B cell (primary cell): ENCODE measurements at regions not wholly inside any gene's neighbourhood (a gene's known extent, or its start where the extent isn't known, plus 50 kb on each side); places are given as distances from the start of the nearest gene placed in this dataset.

Experiments used
- ATAC-seq: fragments of 200-7000 bp; cut with Tn5 transposase; one replicate; pipeline ENCODE4 v1.10.0; 2021; ENCODE audit warnings: low read depth, mild to moderate bottlenecking, moderate number of reproducible peaks, moderate library complexity
- CTCF ChIA-PET: fragments of 350-600 bp; sonication (Branson Sonifier 250); formaldehyde crosslinking; loops from one replicate; lab custom pipeline; 2021; ENCODE audit warnings: antibody characterized with exemption, inconsistent platforms; lab: Charles Lee
- POLR2A ChIA-PET: fragments of 350-600 bp; sonication (Branson Sonifier 250); formaldehyde crosslinking; loops from one replicate; lab custom pipeline; 2021; ENCODE audit warnings: antibody characterized with exemption; lab: Charles Lee
- DNase-seq: peaks from one replicate; pipeline ENCODE4 v3.0.0; 2013
- H2AFZ ChIP-seq: 2 replicates; pipeline ENCODE4 v1.6.1; 2012; ENCODE audit warnings: mild to moderate bottlenecking, low read depth, low read length; ENCODE audit not compliant: insufficient read depth, poor library complexity, severe bottlenecking
- H3K27ac ChIP-seq, 2 donors: 1 replicate in 1 of 2; 2 replicates in 1 of 2; pipeline ENCODE4 v1.5.1; 2012 to 2013; ENCODE audit warnings: low read length in 2 of 2, mild to moderate bottlenecking in 2 of 2, moderate library complexity in 1 of 2
- H3K27me3 ChIP-seq, 4 experiments: fragments of 200-600 bp in 1 of 4; sonication (generic) in 1 of 4; replicated peaks in 1 of 4; 1 replicate in 2 of 4; 2 replicates in 2 of 4; pipeline versions ENCODE4 v1.6.1 to v1.7.0; 2013 to 2016; ENCODE audit warnings: low read length in 3 of 4, mild to moderate bottlenecking in 2 of 4, mixed read lengths in 1 of 4, moderate library complexity in 1 of 4; ENCODE audit not compliant: insufficient read depth in 4 of 4, control insufficient read depth in 3 of 4; ENCODE audit errors: control extremely low read depth in 1 of 4
- H3K36me3 ChIP-seq, 2 experiments: replicated peaks in 1 of 2; 1 replicate in 1 of 2; 2 replicates in 1 of 2; pipeline versions ENCODE4 v1.6.1 to v1.7.1; 2013; ENCODE audit warnings: low read length in 1 of 2; ENCODE audit not compliant: insufficient read depth in 2 of 2, control insufficient read depth in 1 of 2; ENCODE audit errors: control extremely low read depth in 1 of 2, extremely low read depth in 1 of 2
- H3K4me1 ChIP-seq, 2 donors: fragments of 200-600 bp in 1 of 2; sonication (generic) in 1 of 2; 1 replicate in 1 of 2; 2 replicates in 1 of 2; pipeline versions ENCODE4 v1.5.1 to v1.6.1; 2013 to 2017; ENCODE audit warnings: low read length in 2 of 2; ENCODE audit not compliant: control insufficient read depth in 2 of 2, insufficient read depth in 2 of 2
- H3K4me2 ChIP-seq: replicated peaks from 2 replicates; pipeline ENCODE3; 2012; ENCODE audit warnings: mild to moderate bottlenecking, low read depth, low read length; ENCODE audit not compliant: poor library complexity, severe bottlenecking
- H3K4me3 ChIP-seq, 5 experiments: fragments of 200-600 bp in 1 of 5; sonication (generic) in 1 of 5; 1 replicate in 3 of 5; 2 replicates in 2 of 5; pipeline versions ENCODE4 v1.5.1 to v1.7.0; 2011 to 2016; ENCODE audit warnings: low read length in 4 of 5, mild to moderate bottlenecking in 4 of 5, low read depth in 2 of 5, control low read depth in 1 of 5, moderate library complexity in 1 of 5; ENCODE audit not compliant: insufficient read depth in 1 of 5; ENCODE audit errors: control extremely low read depth in 1 of 5, extremely low read depth in 1 of 5
- H3K79me2 ChIP-seq: fragments of 200-600 bp; sonication (generic); one replicate; pipeline ENCODE4 v1.6.0; 2016; ENCODE audit warnings: low read length; ENCODE audit not compliant: control insufficient read depth, insufficient read depth
- H3K9ac ChIP-seq: fragments of 200-600 bp; sonication (generic); 2 replicates; pipeline ENCODE4 v1.6.1; 2017; ENCODE audit warnings: mild to moderate bottlenecking, low read length, moderate library complexity
- H3K9me3 ChIP-seq, 3 donors: one replicate each; pipeline versions ENCODE4 v1.6.1 to v1.7.1; 2013; ENCODE audit warnings: low read length in 2 of 3; ENCODE audit not compliant: control insufficient read depth in 2 of 3, insufficient read depth in 1 of 3; ENCODE audit errors: control extremely low read depth in 1 of 3
- H4K20me1 ChIP-seq: 2 replicates; pipeline ENCODE4 v1.6.0; 2012; ENCODE audit warnings: mild to moderate bottlenecking, low read length; ENCODE audit not compliant: insufficient read depth, control insufficient read depth, poor library complexity, severe bottlenecking
- H3K27ac Mint-ChIP-seq: one replicate; pipeline ENCODE4 v1.8.0; 2021; ENCODE audit warnings: mixed read lengths
- H3K27me3 Mint-ChIP-seq: one replicate; pipeline ENCODE4 v1.8.0; 2021; ENCODE audit warnings: mixed read lengths
- H3K4me1 Mint-ChIP-seq: one replicate; pipeline ENCODE4 v1.8.0; 2021; ENCODE audit warnings: mixed read lengths
- H3K4me3 Mint-ChIP-seq: one replicate; pipeline ENCODE4 v1.8.0; 2021; ENCODE audit warnings: mixed read lengths
- H3K9me3 Mint-ChIP-seq: one replicate; pipeline ENCODE4 v1.8.0; 2022; ENCODE audit warnings: mixed read lengths; ENCODE audit not compliant: insufficient read depth
- CTCF ChIP-seq: fragments of 200-600 bp; IDR thresholded peaks from one replicate; pipeline ENCODE4 v1.8.0; 2022; ENCODE audit warnings: antibody characterized with exemption, mild to moderate bottlenecking
- EZH2 ChIP-seq: IDR thresholded peaks from 2 replicates; pipeline ENCODE4 v1.6.1; 2012; ENCODE audit warnings: borderline replicate concordance, low read depth, mild to moderate bottlenecking, moderate library complexity, low read length; ENCODE audit not compliant: insufficient read depth, poor library complexity, severe bottlenecking
- WGBS: methylation state at CpG from one replicate; pipeline ENCODE4 v1.1.5; 2013; ENCODE audit warnings: missing lambda C conversion rate; ENCODE audit not compliant: insufficient coverage; 5-methylcytosine and 5-hydroxymethylcytosine counted together
- intact Hi-C: fragments of 100-400 bp; cut with micrococcal nuclease; formaldehyde crosslinking; loops from one replicate; pipeline ENCODE4 v1.10.0; 2022

DNA sequence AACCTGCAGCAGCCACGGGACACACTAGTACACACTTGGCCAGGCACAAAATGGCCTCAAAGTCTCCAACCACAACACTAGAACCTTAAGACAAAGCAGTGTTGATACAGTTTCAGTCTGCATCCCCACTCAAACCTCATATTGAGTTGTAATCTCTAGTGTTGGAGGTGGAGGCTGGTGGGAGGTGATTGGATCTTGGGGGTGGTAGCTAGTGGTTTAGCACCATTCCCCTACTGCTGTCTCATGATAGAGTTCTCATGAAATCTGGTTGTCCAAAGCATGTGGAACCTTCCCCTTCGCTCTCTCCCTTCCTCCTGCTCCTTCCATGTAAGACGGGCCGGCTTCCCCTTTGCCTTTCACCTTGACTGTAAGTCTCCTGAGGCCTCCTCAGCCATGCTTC is 638.7 kb downstream of the UQCRFS1 start:
- Histone ChIP-seq H3K4me3 (no peak overlapping the region), H2AFZ (no peak overlapping the region), H3K36me3 (no peaks in the 10 kb centered on the region), H3K79me2 (no peaks in the 10 kb centered on the region), H4K20me1 (no peaks in the 10 kb centered on the region), H3K27me3 (no peaks in the 10 kb centered on the region), H3K4me2 (no peak overlapping the region), H3K27ac (no peak overlapping the region), H3K4me1 (no peaks in the 10 kb centered on the region), H3K9ac (no peak overlapping the region), H3K9me3 (peaks cover 0 to 8% (median 0%) of the 10 kb centered on the region in 3 donors)
- DNase-seq (no peak), ATAC-seq (no peak)
- no peaks in the 10 kb centered on the region for H3K27me3 Mint-ChIP-seq
- H3K4me1 Mint-ChIP-seq: no peaks in the 10 kb centered on the region
- H3K27ac Mint-ChIP-seq: no peak overlapping the region
- no peaks in the 10 kb centered on the region for H3K9me3 Mint-ChIP-seq
- no peak overlapping the region for H3K4me3 Mint-ChIP-seq
- ChIA-PET POLR2A (no interaction called here), CTCF (no interaction called here)
- intact Hi-C loops: no loop called here
- TF ChIP-seq CTCF: no peak
- no peak for TF ChIP-seq EZH2
- 82% methylated on average over 4 of the region's 4 CpGs for WGBS

DNA sequence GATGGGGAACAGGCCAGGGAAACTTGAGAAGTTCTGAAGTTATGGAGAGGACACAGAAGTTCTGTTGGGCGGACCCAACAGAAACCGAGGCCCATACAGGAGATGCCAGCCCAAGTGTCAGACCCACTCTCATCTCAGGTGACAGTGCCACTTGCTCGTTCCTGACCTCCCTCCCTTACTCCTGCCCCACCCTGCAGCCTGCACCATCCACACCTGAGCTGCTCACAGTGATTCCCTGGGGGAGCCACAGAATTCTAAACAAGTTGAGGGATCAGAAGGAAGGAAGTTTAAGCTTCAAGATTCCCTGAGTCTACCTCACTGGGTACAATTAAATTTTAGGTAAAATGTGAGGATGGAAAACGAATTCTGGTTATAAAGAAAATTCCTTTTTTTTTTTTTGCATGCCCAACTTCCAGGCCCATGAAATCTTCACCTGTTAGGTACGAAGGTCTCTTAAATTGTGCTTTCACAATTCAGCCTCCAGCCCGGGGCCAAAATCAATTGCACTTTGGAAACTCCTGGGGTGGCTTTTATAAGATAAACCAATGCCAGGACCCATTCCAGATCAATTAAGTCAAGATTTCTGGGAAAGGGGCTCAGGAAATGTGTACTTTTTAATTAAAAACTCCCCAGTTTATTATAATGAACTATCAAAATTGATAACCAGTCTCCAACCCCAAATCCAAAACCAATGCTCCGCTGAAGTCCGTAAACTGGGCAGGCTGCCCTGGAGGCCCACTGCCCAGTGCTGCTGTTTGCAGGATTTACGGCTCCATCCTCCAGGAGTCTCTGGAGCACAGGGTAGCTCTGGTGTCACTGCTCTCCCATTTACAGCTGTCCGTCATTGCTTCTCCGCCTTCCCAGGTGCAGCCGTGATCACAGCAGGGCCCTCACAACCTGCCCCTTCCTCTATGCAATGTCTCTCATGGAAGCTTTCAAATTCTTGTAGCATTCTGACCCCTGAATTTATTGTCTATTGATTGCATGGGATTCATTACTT is 643.5 kb downstream of the UQCRFS1 start:
- H3K4me1 ChIP-seq: no peaks in the 10 kb centered on the region
- H3K9me3 ChIP-seq: peaks cover 0 to 8% (median 0%) of the 10 kb centered on the region in 3 donors
- no peaks in the 10 kb centered on the region for H3K27me3 ChIP-seq
- Mint-ChIP-seq H3K27me3 (no peaks in the 10 kb centered on the region), H3K4me3 (no peak overlapping the region), H3K27ac (no peak overlapping the region), H3K9me3 (no peaks in the 10 kb centered on the region), H3K4me1 (no peaks in the 10 kb centered on the region)
- H3K4me3 ChIP-seq: no peak overlapping the region
- no peaks in the 10 kb centered on the region for H4K20me1 ChIP-seq
- intact Hi-C loops: no loop called here
- CTCF ChIA-PET: no interaction called here
- H3K79me2 ChIP-seq: no peaks in the 10 kb centered on the region
- DNase-seq (no peak), ATAC-seq (no peak)
- 90% methylated on average over 5 of the region's 12 CpGs for WGBS
- TF ChIP-seq EZH2 (no peak), CTCF (no peak)
- H3K4me2 ChIP-seq: no peak overlapping the region
- no peak overlapping the region for H3K9ac ChIP-seq
- no peak overlapping the region for H3K27ac ChIP-seq
- H2AFZ ChIP-seq: no peak overlapping the region
- no peaks in the 10 kb centered on the region for H3K36me3 ChIP-seq
- POLR2A ChIA-PET: no interaction called here
